ENCODE measurements at regions not wholly inside any gene's neighbourhood (a gene's known extent, or its start where the extent isn't known, plus 50 kb on each side); places are given as distances from the start of the nearest gene placed in this dataset.

GRCh38 chr21:43348170-43348766, 78.7 kb downstream of the SIK1 start:
- no peak for DNase-seq (ENCODE audit: low spot score)

GRCh38 chr21:43347461-43348169, 79.3 kb downstream of the SIK1 start:
- DNase-seq (ENCODE audit: low spot score), result no peak

- DNase-seq (ENCODE audit: low spot score), result no peak
Observed at GRCh38 chr21:43346551-43346950, 80.4 kb downstream of the SIK1 start.

- no peak for DNase-seq (ENCODE audit: low spot score)
Observed at GRCh38 chr21:43345746-43346409, 81.1 kb downstream of the SIK1 start.

GRCh38 chr21:43345046-43345745, 81.7 kb downstream of the SIK1 start:
- no peak for DNase-seq (ENCODE audit: low spot score)

GRCh38 chr21:43343992-43344886, 82.7 kb downstream of the SIK1 start:
- DNase-seq (ENCODE audit: low spot score), result no peak

GRCh38 chr21:43343095-43343991, 83.6 kb downstream of the SIK1 start:
- DNase-seq (ENCODE audit: low spot score), result no peak

- no peak for DNase-seq (ENCODE audit: low spot score)
Observed at GRCh38 chr21:43342301-43342881, 84.5 kb downstream of the SIK1 start.

- no peak for DNase-seq (ENCODE audit: low spot score)
Observed at GRCh38 chr21:43341378-43342161, 85.4 kb downstream of the SIK1 start.

- DNase-seq (ENCODE audit: low spot score), result no peak
Observed at GRCh38 chr21:43340491-43341377, 86.2 kb downstream of the SIK1 start.

- no peak for DNase-seq (ENCODE audit: low spot score)
Observed at GRCh38 chr21:43339668-43340067, 87.3 kb downstream of the SIK1 start.

GRCh38 chr21:43338951-43339350, 88.0 kb downstream of the SIK1 start:
- no peak for DNase-seq (ENCODE audit: low spot score)

- DNase-seq (ENCODE audit: low spot score), result no peak
Observed at GRCh38 chr21:43337901-43338655, 88.9 kb downstream of the SIK1 start.

GRCh38 chr21:43335119-43335518, 91.8 kb downstream of the SIK1 start:
- DNase-seq (ENCODE audit: low spot score), result no peak

- no peak for DNase-seq (ENCODE audit: low spot score)
Observed at GRCh38 chr21:43334214-43334958, 92.5 kb downstream of the SIK1 start.

- no peak for DNase-seq (ENCODE audit: low spot score)
Observed at GRCh38 chr21:43333298-43334062, 93.5 kb downstream of the SIK1 start.

Data from CD4-positive, alpha-beta T cell treated with Interleukin-6 at 100 ng/mL for 8 hours (primary cell).